NOMO-1 treated with dmso at 0.1 percent for 144 hours (cell line): ENCODE measurements at regions not wholly inside any gene's neighbourhood (a gene's known extent, or its start where the extent isn't known, plus 50 kb on each side); places are given as distances from the start of the nearest gene placed in this dataset.
"Not testable (repeated sequence)": the region's sequence is repeated elsewhere in the genome, so short reads cannot be mapped to it uniquely, and the experiment has no call there.

ENCODE experiments used
- DNase-seq: peaks from one replicate; lab custom pipeline; 2025; ENCODE audit not compliant: unreplicated experiment; lab: John Stamatoyannopoulos, UW

DNA sequence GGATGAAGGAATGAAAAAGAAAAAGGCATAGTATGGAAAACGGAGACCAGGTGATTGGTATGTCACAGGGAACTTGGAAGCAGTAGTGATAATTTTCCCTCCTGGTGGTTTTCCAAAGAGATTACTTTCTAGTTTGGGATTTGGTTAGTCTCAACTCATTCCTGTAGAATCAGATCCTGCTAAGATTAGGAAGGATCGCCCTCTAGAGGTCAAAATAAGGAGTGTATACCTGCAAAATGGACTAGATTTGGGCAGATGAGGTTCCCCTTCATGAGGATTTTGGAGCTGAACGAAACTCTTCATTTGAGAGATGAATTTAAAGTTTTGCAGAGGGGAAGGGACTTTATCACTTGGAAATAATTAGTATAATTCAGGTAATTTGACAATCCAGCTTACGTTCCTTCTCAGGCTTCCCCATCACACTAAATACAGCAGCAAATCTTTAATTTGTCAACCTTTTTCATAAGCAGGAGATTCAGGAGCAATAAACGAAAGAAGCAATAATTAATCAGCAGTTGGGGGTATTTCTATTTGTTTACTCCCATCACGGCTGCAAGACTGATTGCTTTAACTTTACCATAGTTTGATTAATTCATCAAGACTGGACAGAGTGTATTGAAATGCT lies 65.2 kb downstream of the CCDC195 start:
- DNase-seq: no peak

- DNase-seq: not testable (repeated sequence)
Observed at GRCh38 chr2:224647684-224648083, 62.5 kb upstream of the CUL3 start.

- no peak for DNase-seq
Observed at GRCh38 chr2:224646242-224646846, 61.2 kb upstream of the CUL3 start.

- no peak for DNase-seq
Observed at GRCh38 chr2:224645722-224646121, 60.6 kb upstream of the CUL3 start.

DNA sequence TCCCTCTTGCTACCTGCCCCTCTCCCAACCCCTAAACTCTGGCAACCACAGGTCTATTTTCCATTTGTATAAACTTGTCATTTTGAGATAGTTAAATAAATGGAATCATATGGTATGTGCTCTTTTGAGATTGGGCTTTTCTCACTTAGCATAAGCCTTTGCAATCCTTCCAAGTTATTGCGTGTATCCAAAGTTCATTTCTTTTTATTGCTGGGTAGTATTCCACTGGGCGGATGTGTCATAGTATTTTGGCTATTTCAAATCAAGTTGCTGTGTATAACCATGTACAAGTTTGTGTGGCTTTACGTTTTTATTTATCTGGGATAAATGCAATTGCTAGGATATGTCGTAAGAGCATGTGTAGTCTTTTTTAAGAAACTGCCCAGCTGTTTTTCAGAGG lies 55.5 kb upstream of the CUL3 start:
- no peak for DNase-seq

DNA sequence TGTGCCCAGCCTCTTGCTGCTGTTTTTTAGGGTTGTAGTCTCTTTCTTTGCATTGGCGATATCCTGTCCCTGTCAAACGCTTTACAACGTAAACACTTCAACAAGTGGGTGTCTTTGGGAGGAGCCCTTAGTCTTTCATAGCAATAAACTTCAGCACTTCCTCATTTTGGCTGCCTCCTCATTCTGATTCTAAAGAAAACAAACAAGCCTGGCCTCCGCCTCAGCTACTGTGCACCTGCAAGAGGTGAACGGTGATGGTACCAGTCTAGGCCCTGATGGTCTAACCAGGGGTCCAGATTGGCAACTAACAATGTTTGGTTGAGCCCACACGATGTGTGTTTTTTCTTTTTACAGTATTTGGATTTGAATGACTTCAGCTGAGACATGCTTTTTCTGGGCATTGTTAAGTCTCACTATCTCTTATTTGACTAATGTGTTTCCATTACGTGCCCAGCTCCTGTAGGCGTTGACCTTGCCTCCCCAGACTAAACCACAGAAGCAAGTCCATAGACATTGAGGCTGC lies 53.2 kb upstream of the CUL3 start:
- peak; percentile 44 for DNase-seq
